GM18909 (cell line): ENCODE measurements at regions not wholly inside any gene's neighbourhood (a gene's known extent, or its start where the extent isn't known, plus 50 kb on each side); places are given as distances from the start of the nearest gene placed in this dataset.
"Not testable (repeated sequence)": the region's sequence is repeated elsewhere in the genome, so short reads cannot be mapped to it uniquely, and the experiment has no call there.

Source experiments
- ATAC-seq: cut with Tn5 transposase; IDR thresholded peaks from one replicate; pipeline ENCODE4 v1.9.1; 2021; ENCODE audit warnings: mild to moderate bottlenecking; ENCODE audit not compliant: unreplicated experiment, poor library complexity

DNA sequence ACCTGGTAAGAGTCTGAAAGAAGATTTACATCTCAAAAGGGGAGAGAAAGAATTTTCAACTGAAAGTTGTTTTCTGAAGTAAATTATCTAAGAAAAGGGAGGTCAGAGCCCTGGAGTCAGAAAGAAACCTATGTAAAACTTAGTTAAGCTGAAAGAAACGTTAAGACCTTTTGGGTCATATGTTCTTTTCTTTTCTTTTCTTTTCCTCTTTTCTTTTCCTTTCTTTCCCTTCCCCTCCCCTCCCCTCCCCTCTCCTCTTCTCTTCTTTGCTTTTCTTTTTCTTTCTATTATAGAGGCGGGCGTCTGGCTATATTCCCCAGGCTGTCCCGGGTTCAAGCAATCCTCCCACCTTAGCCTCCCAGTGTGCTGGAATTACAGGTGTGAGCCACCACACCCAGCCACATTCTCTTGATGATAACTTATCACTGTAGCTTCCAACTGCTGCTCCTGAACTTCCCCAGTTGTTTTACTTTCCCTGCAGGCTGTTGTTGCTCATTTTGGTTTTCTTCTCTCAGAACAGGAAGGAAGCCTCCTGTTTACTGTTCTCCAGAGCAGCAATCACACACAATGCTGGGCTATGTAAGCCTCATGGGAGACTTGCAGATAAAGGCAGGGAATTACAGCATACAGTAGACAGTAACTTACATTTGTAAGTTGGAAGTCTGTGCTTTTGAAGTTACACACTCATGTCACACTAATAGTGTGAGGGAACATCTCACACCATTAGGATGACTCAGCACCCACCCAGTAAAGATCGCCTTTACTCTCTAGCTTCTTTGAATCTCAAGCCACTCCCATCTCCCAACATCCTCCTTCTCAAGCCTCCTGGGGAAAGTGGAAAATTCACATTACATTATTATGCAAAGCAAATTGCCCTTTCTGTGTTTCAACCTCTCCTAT is 2216.6 kb upstream of the WWC1 start:
- no peak for ATAC-seq

DNA sequence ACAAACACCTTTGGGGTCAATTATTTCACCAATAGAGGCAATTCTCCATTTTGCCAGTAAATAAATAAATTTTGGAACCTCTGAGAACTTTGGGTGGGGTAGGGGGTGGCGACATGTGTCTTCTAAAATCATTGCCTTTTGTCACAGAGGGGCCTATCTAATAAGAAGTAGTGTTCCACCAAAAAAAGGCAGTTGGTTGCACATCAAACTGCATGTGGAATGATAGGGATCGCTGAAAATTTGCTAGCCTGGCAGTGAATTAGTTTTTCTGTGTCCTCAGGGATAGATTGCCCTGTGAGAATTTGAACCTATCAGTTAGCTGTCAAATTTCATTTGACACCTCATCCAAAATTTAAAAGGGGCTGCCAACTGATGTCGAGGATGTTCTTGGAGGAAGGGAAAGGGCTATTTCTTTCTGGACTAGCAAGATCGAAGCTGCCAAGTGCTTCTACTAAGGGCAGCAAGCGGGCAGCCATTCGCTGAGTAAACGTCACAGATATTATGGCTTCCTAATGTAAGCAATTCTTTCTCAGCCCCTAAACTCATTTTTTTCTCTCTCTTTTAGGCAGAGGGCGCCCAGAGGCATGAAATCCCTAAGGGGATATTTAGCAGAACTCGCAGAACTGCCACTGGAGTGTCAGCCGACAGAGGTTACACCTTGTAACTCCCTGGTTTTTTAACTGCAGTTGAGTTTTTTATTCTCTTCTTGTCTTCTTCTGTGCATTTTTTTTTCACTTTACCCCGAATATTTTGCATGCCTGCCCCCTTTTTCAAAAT is 2208.1 kb upstream of the WWC1 start:
- ATAC-seq = no peak

DNA sequence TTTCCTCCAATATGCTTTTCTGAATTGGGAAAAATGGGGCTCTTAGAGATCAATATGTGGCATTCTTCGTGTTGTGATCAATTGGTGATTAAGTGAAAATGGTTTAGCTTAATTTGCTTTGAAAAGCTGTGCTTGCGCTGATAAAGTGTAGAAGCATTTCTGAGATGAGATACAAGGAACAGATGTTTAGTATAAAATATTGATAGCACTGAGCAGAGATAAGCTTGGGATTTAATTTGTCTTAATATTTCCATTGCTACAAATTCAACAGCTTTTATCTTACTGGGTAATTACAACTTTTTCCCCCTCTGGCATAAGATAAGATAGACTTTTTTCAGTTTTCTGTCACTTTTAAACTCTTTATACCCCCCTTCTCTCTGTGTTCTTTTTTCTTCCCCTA is 2204.9 kb upstream of the WWC1 start:
- no peak for ATAC-seq

DNA sequence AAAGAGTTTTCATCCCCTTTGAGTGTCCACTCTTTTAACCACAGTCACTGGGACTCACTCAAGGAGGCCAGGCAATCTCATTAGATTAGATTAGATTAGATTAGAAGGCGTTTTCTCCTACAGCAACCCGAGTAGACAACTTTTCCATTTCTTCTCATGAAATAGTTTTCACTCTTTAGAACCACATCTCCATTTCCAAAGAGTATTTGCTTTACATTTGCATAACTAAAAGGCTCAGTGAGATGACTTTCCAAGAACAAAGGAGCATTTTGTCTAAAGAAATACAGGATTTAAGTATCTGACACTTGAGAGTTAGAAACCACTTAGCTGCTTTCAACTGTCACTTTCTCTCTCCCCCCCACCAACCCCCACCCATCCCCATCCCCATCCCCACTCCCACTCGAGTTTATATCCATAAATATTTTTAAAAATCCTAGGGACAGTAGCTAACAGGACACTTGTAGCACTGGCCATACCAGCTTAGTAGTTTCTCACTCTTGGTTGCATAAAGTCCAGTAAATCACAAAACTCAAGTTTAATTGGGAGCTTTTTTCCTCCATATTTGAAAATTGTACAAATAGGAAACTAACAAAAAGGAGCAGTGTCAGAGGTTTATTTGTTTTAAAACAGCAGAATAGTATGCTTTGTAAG is 2202.9 kb upstream of the WWC1 start:
- no peak for ATAC-seq

DNA sequence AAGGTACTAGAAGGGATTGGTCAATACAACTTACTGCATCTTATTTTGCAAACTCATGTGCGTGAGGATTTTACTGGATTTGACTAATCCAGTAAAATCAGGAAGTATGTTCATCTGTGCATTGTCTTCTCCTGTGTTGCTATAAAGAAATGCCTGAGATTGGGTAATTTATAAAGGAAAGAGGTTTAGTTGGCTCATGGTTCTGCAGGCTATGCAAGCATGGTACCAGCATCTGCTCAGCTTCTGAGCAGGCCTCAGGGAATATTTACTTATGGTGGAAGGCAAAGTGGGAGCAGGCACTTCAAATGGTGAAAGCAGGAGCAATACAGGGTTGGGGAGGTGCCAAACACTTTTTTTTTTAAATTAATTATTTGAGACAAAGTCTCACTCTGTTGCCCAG is 2199.5 kb upstream of the WWC1 start:
- ATAC-seq = no peak

DNA sequence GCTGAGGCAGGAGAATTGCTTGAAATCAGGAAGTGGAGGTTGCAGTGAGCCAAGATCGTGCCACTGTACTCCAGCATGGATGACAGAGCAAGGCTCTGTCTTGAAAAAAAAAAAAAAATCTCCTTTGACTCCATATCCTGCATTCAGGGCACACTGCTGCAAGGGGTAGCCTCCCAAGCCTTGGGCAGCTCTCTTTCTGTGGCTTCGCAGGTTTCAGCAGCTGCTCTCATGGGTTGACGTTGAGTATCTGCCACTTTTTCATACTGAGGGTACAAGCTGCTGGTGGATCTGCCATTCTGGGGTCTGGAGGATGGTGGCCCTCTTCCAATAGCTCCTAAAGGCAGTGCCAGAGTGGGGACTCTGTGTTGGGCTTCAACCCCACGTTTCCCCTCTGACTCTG is 2198.1 kb upstream of the WWC1 start:
- no peak for ATAC-seq

DNA sequence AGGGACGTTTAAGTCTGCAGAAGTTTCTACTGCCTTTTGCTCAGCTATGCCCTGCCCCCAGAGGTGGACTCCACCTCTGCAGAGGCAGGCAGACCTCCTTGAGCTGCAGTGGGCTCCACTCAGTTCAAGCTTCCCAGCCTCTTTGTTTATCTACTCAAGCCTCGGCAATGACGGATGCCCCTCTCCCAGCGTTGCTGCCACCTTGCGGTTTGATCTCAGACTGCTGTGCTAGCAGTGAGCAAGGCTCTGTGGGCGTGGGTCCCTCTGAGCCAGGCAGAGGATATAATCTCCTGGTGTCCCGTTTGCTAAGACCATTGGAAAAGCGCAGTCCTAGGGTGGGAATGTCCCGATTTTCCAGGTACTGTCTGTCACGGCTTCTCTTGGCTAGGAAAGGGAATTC is 2188.5 kb upstream of the WWC1 start:
- no peak for ATAC-seq

DNA sequence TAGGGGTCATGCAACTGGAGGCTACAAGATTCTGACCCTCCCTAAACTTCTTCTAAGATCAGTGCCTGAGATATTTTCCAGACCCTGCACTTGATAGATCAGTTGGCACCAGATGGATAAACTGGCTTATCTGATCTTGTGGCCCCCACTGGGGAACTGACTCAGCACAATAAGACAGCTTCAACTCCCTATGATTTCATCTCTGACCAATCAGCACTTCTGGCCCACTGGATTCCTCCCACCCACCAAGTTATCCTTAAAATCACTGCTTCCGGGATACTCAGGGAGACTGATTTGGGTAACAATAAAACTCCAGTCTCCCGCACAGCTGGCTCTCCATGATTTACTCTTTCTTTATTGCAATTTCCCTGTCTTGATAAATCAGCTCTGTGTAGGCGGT is 2180.4 kb upstream of the WWC1 start:
- ATAC-seq = no peak

DNA sequence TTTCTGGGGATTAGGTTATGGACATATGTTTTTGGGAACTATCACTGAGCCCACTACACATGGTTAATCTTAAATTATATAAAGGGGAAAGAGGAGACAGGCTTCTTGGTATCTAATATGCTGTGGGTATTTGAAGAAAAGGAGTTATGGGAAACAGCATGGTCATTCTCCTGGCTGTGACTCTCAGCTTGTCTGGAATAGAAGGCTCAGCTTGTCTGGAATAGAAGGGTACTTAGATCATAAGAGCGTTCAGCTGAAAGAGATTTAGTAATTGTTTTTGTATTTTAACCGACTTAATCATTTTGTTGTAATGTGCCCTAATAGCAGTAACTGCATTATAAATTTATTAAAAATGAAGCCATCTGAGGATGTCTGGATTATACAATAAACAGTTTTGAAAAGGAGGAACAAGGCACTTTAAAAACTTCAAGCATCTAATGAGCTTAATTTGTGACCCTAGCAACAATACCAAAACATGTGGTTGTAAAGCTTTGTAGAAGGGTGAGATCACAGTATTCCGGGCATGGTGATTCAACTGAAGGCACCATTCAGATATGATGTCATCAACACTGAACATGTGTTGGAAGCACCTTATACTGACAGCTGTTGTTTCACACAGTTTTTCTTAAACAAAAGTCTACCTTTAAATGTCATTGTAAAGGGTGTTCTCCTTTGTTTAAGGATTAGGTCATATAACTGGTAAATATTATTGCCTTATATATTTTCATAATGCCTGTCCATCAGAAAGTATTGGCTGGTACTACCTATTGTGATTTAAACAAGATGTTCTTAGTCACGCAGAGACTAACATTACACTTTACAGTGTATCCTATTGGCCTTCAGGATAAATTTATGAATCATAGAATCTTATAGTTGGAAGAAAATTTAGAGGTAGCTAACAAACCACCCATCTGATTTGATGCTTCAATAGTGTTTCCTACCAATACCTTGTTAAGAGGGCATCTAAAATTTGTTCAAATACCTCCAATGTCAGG is 2174.1 kb upstream of the WWC1 start:
- no peak for ATAC-seq

DNA sequence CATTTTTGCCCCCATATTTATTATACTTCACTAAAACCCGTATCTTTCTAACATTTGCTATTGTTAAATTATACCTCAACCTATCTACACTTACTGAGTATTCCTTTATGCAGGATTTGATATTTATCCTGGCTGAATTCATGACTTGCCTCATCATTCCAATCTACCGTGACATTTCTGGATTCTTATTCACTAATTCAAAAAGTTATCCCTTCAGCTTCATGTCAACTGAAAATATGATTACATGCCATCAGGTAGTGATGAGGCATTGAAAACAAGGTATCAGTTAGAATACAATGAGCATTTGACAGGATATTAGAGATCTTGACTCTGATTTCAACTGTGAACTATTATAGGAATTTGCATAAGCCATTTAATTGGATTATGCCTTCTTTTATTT is 2171.9 kb upstream of the WWC1 start:
- no peak for ATAC-seq

DNA sequence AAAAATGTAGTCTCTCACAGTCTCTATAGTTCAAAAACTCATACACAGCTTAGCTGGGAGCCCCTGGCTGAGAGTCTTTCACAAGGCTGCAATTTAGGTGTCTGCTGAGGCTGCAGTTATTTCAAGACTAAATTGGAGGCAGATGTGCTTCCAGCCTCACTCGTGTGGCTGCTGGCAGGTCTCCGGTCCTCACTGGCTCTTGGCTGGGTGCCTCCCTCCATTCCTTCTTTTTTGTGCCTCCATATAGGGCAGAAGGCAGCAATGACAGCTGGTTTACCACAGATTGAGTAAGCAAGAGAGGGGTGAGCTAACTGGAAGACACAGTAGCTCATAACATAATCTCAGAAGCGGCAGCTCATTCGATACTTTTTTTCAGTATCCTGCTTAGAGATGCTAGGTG is 2167.7 kb upstream of the WWC1 start:
- ATAC-seq = no peak

DNA sequence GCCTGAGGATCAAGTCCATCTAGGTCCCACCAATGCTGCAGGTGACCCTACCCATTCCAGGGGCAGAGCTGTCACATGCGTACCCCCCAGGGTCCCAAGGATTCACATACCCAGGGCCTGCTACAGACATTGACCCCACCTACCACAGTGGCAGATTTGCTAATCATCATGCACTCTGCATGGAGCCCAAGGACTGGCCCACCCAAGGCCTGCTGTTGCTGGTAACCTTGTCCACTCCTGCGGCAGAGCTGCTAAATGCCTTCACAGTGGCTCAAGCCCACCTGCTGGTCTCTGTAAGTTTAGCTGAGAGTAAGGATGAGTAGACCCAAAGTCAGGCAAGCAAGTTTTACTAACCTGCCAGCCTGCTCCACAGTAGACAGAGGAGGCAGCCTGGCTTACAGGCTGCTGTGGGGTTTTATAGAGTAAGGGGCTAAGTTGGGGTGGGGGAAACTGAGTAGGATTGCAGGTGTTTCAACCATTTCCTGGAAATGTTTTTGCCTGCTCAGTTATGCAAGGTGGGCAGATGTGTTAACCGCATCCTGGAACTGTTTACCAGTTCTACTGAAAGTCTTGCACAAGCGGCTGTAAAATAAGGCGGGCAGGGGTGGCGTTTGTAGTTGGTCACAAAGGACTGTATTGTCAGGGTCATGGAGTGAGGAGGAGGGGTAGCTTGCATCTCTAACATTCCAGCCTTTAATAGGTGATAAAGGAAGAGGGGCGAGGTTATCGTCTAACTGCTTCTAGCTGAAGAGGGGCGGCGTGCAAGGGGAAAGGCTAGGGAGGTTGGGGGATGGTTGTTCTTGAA is 2163.5 kb upstream of the WWC1 start:
- no peak for ATAC-seq

DNA sequence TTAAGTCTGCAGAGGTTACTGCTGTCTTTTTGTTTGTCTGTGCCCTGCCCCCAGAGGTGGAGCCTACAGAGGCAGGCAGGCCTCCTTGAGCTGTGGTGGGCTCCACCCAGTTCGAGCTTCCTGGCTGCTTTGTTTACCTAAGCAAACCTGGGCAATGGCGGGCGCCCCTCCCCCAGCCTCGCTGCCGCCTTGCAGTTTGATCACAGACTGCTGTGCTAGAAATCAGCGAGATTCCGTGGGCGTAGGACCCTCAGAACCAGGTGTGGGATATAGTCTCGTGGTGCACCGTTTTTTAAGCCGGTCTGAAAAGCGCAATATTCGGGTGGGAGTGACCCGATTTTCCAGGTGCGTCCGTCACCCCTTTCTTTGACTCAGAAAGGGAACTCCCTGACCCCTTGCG is 2146.3 kb upstream of the WWC1 start:
- not testable (repeated sequence) for ATAC-seq

DNA sequence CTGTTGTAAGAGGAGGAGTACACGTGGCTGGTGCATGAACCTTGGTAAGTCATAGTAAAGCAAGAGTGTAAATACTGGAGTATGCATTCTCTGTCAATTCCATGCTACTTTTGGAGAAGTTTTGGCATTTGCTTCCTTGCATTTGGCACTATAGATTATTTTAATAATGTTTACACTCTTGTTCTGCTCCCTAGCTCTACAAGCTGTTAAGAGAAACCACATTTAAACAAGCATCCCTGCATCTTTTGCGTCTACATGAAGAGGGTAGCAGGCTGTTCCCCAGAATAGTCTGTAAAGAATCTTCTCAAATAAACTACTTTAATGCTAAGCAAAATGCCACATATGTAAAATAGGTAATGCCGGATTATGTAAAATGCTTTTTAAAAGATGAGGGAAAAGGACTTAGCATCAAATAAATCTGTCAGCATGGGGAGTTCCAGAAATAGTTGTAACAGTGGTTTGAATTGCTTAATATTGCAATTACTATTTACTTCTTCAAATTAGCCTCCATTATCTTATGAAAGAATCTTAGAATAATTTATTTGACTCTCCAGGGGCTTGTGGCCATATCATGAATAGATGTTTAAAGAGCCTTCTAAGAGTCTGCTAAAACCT is 2127.3 kb upstream of the WWC1 start:
- no peak for ATAC-seq

DNA sequence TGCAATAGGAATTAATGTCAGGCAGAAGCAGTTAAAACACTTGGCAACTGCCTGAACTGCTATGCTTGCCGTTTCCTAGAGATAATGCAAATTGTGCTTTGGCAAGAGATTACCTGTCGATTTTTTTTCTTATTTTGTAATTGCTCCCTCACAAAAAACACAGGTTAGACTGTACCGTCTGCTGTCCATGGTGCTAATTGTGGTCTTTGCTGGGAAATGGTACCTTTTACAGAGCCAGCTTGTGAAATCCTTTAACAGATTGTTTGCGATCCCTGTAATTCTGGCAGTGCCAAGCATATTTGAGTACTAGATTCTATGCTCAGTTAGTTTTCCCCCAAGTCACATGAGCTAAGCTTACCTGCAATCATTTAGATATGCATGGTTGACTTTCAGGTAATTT is 2125.8 kb upstream of the WWC1 start:
- ATAC-seq = no peak

DNA sequence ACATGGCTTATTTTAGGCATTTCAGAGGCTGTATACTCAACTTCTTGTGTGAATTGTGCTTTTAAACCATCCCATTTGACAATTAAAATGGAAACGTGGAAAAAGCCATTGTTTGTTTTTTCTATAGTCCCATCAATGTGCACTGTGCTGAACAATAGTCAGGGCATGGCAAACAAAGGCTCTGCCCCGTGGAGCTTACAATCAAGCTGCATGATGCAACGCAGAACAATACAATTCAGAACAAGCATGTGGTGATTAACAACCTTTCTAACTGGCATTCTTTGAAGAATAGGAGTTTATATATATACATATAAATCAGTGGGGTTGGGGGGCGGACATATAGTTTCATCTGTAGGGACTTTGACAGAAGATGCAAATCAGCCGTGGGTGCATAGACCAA is 2125.4 kb upstream of the WWC1 start:
- ATAC-seq = no peak

DNA sequence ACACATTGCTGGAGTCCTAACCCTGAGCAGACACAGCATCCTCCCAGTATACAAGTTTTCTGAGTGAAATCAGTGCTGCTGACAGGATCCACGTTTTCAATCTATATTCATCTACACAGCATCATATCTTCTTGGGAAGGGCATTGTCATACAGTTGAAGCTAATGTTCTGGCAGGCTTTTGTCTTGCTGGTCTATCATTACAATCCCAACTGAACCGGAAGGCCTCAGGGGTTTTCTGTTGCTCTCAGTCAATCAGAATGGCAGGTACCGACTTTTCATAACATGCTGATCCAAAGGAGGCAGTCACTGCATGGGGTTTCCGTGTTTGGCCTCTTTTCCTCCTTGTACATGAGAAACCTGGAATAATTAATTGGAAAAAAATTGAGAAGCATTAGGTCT is 2118.8 kb upstream of the WWC1 start:
- ATAC-seq = no peak

DNA sequence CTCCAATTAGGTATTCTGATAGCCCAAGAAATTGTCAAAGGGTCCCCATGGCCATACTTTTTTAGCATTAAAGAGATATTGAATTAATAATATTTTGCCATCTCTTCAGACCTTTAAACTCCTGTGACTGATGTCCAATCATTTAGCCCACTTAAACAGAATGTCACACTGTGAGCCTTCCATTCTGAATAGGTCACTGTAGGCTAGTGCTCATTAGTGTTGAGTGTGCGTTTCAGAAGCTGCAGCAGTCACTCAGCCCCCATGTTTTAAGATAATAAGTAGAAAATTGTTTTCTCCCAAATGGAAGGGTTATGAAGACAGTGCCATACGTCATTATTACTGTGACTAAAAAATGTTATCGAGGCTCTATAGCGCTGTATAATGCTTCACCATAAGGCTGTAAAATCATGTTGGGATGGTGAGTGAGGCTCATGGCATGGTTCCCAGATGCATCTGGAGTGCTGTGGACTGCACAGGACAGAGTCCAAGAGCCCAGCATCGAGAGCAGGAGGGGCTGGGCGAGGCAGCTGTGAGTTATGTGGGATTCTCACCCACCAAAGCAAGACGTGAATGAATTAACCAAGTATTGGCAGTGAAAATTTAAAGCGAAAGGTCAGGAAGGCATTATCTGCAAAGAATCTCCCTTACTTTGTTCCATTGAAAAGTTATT is 2112.9 kb upstream of the WWC1 start:
- no peak for ATAC-seq
